Hematopoietic multipotent progenitor cell treated with erythropoietin and hydrocortisone succinate and interleukin-3 and kit ligand, for 17 days (in vitro differentiated cells): ENCODE measurements at regions not wholly inside any gene's neighbourhood (a gene's known extent, or its start where the extent isn't known, plus 50 kb on each side); places are given as distances from the start of the nearest gene placed in this dataset.
A peak's percentile ranks its signal among the peaks of the same experiment; 100 is the strongest.

Source experiments
- DNase-seq: peaks from one replicate; pipeline ENCODE4 v3.0.0-alpha.2; 2015; ENCODE audit warnings: low spot score

- DNase-seq = no peak
Observed at GRCh38 chr1:54497338-54497737, 50.7 kb upstream of the ACOT11 start.

- DNase-seq = no peak
Observed at GRCh38 chr1:54495954-54496353, 52.1 kb upstream of the ACOT11 start.

- no peak for DNase-seq
Observed at GRCh38 chr1:54493608-54494007, 54.4 kb upstream of the ACOT11 start.

GRCh38 chr1:54490361-54491248, 57.4 kb upstream of the ACOT11 start:
- DNase-seq = no peak

GRCh38 chr1:54489627-54490250, 58.3 kb upstream of the ACOT11 start:
- no peak for DNase-seq

GRCh38 chr1:54488779-54489626, 59.0 kb upstream of the ACOT11 start:
- DNase-seq = peak; percentile 85

GRCh38 chr1:54488065-54488750, 59.8 kb upstream of the ACOT11 start:
- peak; percentile 78 for DNase-seq

GRCh38 chr1:54487571-54488050, 60.4 kb upstream of the ACOT11 start:
- peak; percentile 25 for DNase-seq

GRCh38 chr1:54486907-54487306, 61.1 kb upstream of the ACOT11 start:
- no peak for DNase-seq

- DNase-seq = no peak
Observed at GRCh38 chr1:54485416-54485815, 62.6 kb upstream of the ACOT11 start.

GRCh38 chr1:54483875-54484437, 64.1 kb upstream of the ACOT11 start:
- DNase-seq = no peak

GRCh38 chr1:54481201-54481884, 66.7 kb upstream of the ACOT11 start:
- DNase-seq = peak; percentile 62

GRCh38 chr1:54480525-54480848, 67.5 kb upstream of the ACOT11 start:
- no peak for DNase-seq

- peak; percentile 25 for DNase-seq
Observed at GRCh38 chr1:54479841-54480524, 68.0 kb upstream of the ACOT11 start.

- no peak for DNase-seq
Observed at GRCh38 chr1:54479251-54479650, 68.8 kb upstream of the ACOT11 start.

- DNase-seq = no peak
Observed at GRCh38 chr1:54477153-54477561, 70.9 kb upstream of the ACOT11 start.

GRCh38 chr1:54476530-54477109, 70.4 kb upstream of the SSBP3 start:
- no peak for DNase-seq

- no peak for DNase-seq
Observed at GRCh38 chr1:54475946-54476516, 69.8 kb upstream of the SSBP3 start.

- DNase-seq = no peak
Observed at GRCh38 chr1:54475357-54475881, 69.2 kb upstream of the SSBP3 start.
